ENCODE measurements at regions not wholly inside any gene's neighbourhood (a gene's known extent, or its start where the extent isn't known, plus 50 kb on each side); places are given as distances from the start of the nearest gene placed in this dataset.

DNA sequence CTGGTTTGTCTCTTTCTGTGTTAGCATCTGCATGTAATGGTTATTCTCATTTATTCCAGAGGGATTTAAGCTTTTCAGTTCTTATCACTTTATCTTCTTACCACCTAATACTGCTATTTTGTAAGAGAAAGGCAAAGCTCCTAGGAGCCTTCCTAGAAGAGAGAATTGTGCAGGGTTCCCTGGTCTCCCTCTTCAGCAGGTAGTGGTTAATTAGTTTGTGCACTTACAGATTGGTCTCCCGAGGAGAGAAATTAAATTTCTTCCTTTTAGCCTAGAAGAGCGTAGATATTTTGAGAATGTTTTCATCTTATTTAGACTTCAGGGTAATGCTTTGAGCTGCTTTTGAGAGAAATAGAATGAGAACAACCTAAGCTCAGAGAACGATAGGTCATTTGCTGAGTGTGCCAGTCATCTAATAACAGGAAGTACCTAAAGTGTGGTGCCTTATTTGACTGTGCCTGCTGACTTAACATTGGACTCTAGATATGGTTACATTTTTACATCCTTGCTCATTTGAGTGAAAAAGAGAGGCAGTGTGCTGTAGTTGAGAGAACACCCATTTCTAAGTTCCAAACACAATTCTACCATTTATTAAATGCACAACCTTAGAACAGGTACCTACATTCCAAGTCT, 651.4 kb downstream of the STK39 start:
- Histone ChIP-seq H3K79me2 (replicated peaks; ENCODE audit: insufficient read depth, low read length) (no peaks in the 10 kb centered on the region), H2AFZ (ENCODE audit: low read depth, low read length) (no peak overlapping the region), H3K27ac (ENCODE audit: low read length) (no peak overlapping the region), H3K9ac (ENCODE audit: low read length) (no peak overlapping the region), H3K9me3 (ENCODE audit: low read length) (no peaks in the 10 kb centered on the region), H4K20me1 (ENCODE audit: insufficient read depth) (no peaks in the 10 kb centered on the region), H3F3A (ENCODE audit: insufficient read depth, low read length, poor library complexity, severe bottlenecking) (no peaks in the 10 kb centered on the region), H3K9me2 (ENCODE audit: insufficient read depth, low read length) (no peaks in the 10 kb centered on the region), H3K4me2 (ENCODE audit: low read length) (no peak overlapping the region), H3K27me3 (ENCODE audit: insufficient read depth, low read depth, low read length) (no peaks in the 10 kb centered on the region), H3K36me3 (ENCODE audit: insufficient read depth, low read length) (no peaks in the 10 kb centered on the region), H3K4me3 (ENCODE audit: low read length) (no peak overlapping the region)
- TF ChIP-seq EP300 (conservative IDR thresholded peaks at IDR 0.05; ENCODE audit: poor library complexity, severe bottlenecking) (no peak), RAD21 (conservative IDR thresholded peaks at IDR 0.05) (no peak), SMC3 (conservative IDR thresholded peaks at IDR 0.05; ENCODE audit: poor library complexity) (no peak), MXI1 (conservative IDR thresholded peaks at IDR 0.05; ENCODE audit: poor library complexity, severe bottlenecking) (no peak), POLR2AphosphoS5 (IDR thresholded peaks at IDR 0.05) (no peak), EZH2 (IDR thresholded peaks at IDR 0.05; ENCODE audit: borderline replicate concordance, insufficient read depth, low read length, poor library complexity, severe bottlenecking) (no peak)
- TF ChIP-seq, protein P1, sequence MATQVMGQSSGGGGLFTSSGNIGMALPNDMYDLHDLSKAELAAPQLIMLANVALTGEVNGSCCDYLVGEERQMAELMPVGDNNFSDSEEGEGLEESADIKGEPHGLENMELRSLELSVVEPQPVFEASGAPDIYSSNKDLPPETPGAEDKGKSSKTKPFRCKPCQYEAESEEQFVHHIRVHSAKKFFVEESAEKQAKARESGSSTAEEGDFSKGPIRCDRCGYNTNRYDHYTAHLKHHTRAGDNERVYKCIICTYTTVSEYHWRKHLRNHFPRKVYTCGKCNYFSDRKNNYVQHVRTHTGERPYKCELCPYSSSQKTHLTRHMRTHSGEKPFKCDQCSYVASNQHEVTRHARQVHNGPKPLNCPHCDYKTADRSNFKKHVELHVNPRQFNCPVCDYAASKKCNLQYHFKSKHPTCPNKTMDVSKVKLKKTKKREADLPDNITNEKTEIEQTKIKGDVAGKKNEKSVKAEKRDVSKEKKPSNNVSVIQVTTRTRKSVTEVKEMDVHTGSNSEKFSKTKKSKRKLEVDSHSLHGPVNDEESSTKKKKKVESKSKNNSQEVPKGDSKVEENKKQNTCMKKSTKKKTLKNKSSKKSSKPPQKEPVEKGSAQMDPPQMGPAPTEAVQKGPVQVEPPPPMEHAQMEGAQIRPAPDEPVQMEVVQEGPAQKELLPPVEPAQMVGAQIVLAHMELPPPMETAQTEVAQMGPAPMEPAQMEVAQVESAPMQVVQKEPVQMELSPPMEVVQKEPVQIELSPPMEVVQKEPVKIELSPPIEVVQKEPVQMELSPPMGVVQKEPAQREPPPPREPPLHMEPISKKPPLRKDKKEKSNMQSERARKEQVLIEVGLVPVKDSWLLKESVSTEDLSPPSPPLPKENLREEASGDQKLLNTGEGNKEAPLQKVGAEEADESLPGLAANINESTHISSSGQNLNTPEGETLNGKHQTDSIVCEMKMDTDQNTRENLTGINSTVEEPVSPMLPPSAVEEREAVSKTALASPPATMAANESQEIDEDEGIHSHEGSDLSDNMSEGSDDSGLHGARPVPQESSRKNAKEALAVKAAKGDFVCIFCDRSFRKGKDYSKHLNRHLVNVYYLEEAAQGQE (IDR thresholded peaks at IDR 0.05; ENCODE audit: borderline replicate concordance), result no peak

DNA sequence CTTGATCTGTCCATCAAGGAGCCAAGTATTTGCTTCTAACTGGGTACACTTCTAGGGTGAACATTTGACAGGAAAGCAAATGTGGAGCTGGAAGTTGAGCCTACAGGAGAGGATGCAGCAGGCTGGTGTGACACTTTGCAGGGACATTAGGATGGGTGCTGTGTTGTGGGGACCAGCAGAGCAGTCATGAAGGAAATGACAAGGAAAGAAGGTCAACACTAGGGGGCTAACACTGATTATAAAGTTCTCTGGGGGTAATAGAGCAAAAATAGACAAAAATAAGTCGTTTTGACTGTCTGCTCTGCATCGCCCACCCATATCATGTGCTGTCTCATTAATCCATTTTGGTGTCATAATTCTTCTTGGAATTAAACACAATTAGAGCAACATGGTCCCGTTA, 652.4 kb downstream of the STK39 start:
- Histone ChIP-seq H3K9ac (ENCODE audit: low read length) (no peak overlapping the region), H3K4me2 (ENCODE audit: low read length) (no peak overlapping the region), H3K9me3 (ENCODE audit: low read length) (no peaks in the 10 kb centered on the region), H3K4me3 (ENCODE audit: low read length) (no peak overlapping the region), H3K36me3 (ENCODE audit: insufficient read depth, low read length) (no peaks in the 10 kb centered on the region), H3K27me3 (ENCODE audit: insufficient read depth, low read depth, low read length) (no peaks in the 10 kb centered on the region), H3K9me2 (ENCODE audit: insufficient read depth, low read length) (no peaks in the 10 kb centered on the region), H3F3A (ENCODE audit: insufficient read depth, low read length, poor library complexity, severe bottlenecking) (no peaks in the 10 kb centered on the region), H3K27ac (ENCODE audit: low read length) (no peak overlapping the region), H4K20me1 (ENCODE audit: insufficient read depth) (no peaks in the 10 kb centered on the region), H2AFZ (ENCODE audit: low read depth, low read length) (no peak overlapping the region), H3K79me2 (replicated peaks; ENCODE audit: insufficient read depth, low read length) (no peaks in the 10 kb centered on the region)
- TF ChIP-seq RAD21 (conservative IDR thresholded peaks at IDR 0.05), result no peak
- TF ChIP-seq EP300 (conservative IDR thresholded peaks at IDR 0.05; ENCODE audit: poor library complexity, severe bottlenecking), result no peak
- TF ChIP-seq SMC3 (conservative IDR thresholded peaks at IDR 0.05; ENCODE audit: poor library complexity), result no peak
- TF ChIP-seq, protein P1 (IDR thresholded peaks at IDR 0.05; ENCODE audit: borderline replicate concordance), result no peak
- TF ChIP-seq POLR2AphosphoS5 (IDR thresholded peaks at IDR 0.05), result no peak
- no peak for TF ChIP-seq TAF1 (IDR thresholded peaks at IDR 0.05; ENCODE audit: low read depth)
- no peak for TF ChIP-seq EZH2 (IDR thresholded peaks at IDR 0.05; ENCODE audit: borderline replicate concordance, insufficient read depth, low read length, poor library complexity, severe bottlenecking)
- TF ChIP-seq MXI1 (conservative IDR thresholded peaks at IDR 0.05; ENCODE audit: poor library complexity, severe bottlenecking), result no peak
- TF ChIP-seq, protein P2, sequence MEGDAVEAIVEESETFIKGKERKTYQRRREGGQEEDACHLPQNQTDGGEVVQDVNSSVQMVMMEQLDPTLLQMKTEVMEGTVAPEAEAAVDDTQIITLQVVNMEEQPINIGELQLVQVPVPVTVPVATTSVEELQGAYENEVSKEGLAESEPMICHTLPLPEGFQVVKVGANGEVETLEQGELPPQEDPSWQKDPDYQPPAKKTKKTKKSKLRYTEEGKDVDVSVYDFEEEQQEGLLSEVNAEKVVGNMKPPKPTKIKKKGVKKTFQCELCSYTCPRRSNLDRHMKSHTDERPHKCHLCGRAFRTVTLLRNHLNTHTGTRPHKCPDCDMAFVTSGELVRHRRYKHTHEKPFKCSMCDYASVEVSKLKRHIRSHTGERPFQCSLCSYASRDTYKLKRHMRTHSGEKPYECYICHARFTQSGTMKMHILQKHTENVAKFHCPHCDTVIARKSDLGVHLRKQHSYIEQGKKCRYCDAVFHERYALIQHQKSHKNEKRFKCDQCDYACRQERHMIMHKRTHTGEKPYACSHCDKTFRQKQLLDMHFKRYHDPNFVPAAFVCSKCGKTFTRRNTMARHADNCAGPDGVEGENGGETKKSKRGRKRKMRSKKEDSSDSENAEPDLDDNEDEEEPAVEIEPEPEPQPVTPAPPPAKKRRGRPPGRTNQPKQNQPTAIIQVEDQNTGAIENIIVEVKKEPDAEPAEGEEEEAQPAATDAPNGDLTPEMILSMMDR (IDR thresholded peaks at IDR 0.05; ENCODE audit: poor library complexity, severe bottlenecking), result no peak

Measured in neural cell (in vitro differentiated cells).